Left lung (tissue), 4 donors: ENCODE measurements at regions not wholly inside any gene's neighbourhood (a gene's known extent, or its start where the extent isn't known, plus 50 kb on each side); places are given as distances from the start of the nearest gene placed in this dataset.

Experiments used
- ATAC-seq: fragments of 200-7000 bp; cut with Tn5 transposase; one replicate; pipeline ENCODE4 v1.9.1; 2020; ENCODE audit warnings: moderate library complexity
- DNase-seq, 4 donors: peaks; one replicate each; pipeline ENCODE4 v3.0.0-alpha.2; 2013 to 2020
- H3K27ac ChIP-seq, 2 donors: fragments of 200-600 bp; sonication (generic) in 1 of 2; one replicate each; pipeline versions ENCODE4 v1.5.0 to v1.8.0; 2020 to 2021
- H3K27me3 ChIP-seq, 2 donors: fragments of 200-600 bp; sonication (generic) in 1 of 2; one replicate each; pipeline versions ENCODE4 v1.5.0 to v1.8.0; 2020 to 2021
- H3K36me3 ChIP-seq, 2 donors: fragments of 200-600 bp; sonication (generic) in 1 of 2; one replicate each; pipeline versions ENCODE4 v1.5.0 to v1.8.0; 2020 to 2021
- H3K4me1 ChIP-seq, 2 donors: fragments of 200-600 bp; one replicate each; pipeline ENCODE4 v1.8.0; 2021
- H3K4me3 ChIP-seq, 2 donors: fragments of 200-600 bp; sonication (generic) in 1 of 2; one replicate each; pipeline versions ENCODE4 v1.5.0 to v1.8.0; 2020 to 2021; ENCODE audit warnings: mild to moderate bottlenecking in 1 of 2
- H3K9me3 ChIP-seq, 2 donors: fragments of 200-600 bp; sonication (generic) in 1 of 2; one replicate each; pipeline versions ENCODE4 v1.5.0 to v1.8.0; 2020 to 2021
- intact Hi-C, 2 donors: fragments of 100-400 bp; cut with DNase I; formaldehyde crosslinking; loops; one replicate each; pipeline versions ENCODE4 v1.11.2 to v1.14.2; 2022
- TF ChIP-seq, protein P1 (sequence below), 2 donors: fragments of 200-600 bp; sonication (generic) in 1 of 2; IDR thresholded peaks; one replicate each; pipeline versions ENCODE4 v1.5.0 to v1.8.0; 2021; ENCODE audit warnings: antibody characterized with exemption in 2 of 2
- donor health status: DM: no; HTN: yes; CAD: no.
- donor health status: DM: no; HTN: no; CAD: no.

GRCh38 chr13:81781471-81781870 lies 1440.5 kb upstream of the SPRY2 start:
- DNase-seq, result no peak
- no peak for ATAC-seq
- H3K4me1 ChIP-seq, result no peaks in the 10 kb centered on the region
- no peak overlapping the region for H3K4me3 ChIP-seq
- no peak overlapping the region for H3K27ac ChIP-seq
- no peaks in the 10 kb centered on the region for H3K9me3 ChIP-seq
- intact Hi-C loops, result no loop called here
- H3K36me3 ChIP-seq, result no peaks in the 10 kb centered on the region
- no peaks in the 10 kb centered on the region for H3K27me3 ChIP-seq
- TF ChIP-seq, protein P1, sequence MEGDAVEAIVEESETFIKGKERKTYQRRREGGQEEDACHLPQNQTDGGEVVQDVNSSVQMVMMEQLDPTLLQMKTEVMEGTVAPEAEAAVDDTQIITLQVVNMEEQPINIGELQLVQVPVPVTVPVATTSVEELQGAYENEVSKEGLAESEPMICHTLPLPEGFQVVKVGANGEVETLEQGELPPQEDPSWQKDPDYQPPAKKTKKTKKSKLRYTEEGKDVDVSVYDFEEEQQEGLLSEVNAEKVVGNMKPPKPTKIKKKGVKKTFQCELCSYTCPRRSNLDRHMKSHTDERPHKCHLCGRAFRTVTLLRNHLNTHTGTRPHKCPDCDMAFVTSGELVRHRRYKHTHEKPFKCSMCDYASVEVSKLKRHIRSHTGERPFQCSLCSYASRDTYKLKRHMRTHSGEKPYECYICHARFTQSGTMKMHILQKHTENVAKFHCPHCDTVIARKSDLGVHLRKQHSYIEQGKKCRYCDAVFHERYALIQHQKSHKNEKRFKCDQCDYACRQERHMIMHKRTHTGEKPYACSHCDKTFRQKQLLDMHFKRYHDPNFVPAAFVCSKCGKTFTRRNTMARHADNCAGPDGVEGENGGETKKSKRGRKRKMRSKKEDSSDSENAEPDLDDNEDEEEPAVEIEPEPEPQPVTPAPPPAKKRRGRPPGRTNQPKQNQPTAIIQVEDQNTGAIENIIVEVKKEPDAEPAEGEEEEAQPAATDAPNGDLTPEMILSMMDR (IDR thresholded peaks at IDR 0.05), result no peak

DNA sequence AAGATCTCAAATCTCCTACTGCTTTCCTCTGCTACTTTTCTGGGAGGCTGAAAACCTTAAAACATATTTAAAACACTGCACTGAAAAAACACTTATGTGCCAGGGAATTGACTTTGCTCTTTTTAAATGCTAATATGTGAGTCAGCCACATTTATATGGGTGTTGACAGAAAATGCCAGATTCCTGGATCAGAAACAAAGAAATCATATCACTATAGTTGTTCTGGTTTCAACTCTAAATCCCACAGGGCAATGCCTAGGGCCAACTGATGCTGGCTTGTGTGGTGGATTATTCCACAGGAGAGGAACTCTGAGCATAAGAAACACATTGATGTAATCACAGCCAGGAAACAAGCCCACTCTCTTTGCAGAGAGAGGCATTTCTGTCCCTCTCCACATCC lies 1439.0 kb upstream of the SPRY2 start:
- TF ChIP-seq, protein P1 (IDR thresholded peaks at IDR 0.05), result no peak
- Histone ChIP-seq H3K9me3 (no peaks in the 10 kb centered on the region), H3K27me3 (no peaks in the 10 kb centered on the region), H3K27ac (no peak overlapping the region), H3K4me1 (no peaks in the 10 kb centered on the region), H3K4me3 (no peak overlapping the region), H3K36me3 (no peaks in the 10 kb centered on the region)
- no peak for ATAC-seq
- no peak for DNase-seq
- intact Hi-C loops, result no loop called here

DNA sequence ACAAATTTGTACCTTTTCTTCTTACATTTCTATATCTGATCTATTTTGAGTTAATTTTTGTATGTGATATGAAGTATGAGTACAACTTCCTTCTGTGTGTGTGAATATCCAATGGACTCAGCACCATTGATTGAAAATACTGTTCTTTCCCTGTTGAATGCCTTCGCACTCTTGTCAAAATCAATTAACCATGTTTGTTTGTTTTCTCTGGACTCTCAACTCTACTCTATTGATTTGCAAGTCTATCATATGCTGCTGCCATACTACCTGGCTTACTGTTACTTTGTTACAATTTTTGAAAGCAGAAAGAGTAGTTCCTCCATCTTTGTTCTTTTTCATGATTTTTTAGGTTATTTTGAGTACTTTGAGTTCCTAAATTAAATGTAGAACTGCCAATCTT lies 1437.4 kb upstream of the SPRY2 start:
- intact Hi-C loops, result no loop called here
- no peaks in the 10 kb centered on the region for H3K9me3 ChIP-seq
- no peaks in the 10 kb centered on the region for H3K27me3 ChIP-seq
- DNase-seq, result no peak
- TF ChIP-seq, protein P1 (IDR thresholded peaks at IDR 0.05), result no peak
- no peak overlapping the region for H3K4me3 ChIP-seq
- no peak for ATAC-seq
- no peaks in the 10 kb centered on the region for H3K4me1 ChIP-seq
- no peaks in the 10 kb centered on the region for H3K36me3 ChIP-seq
- no peak overlapping the region for H3K27ac ChIP-seq

GRCh38 chr13:81773263-81773662 lies 1432.3 kb upstream of the SPRY2 start:
- no peak for DNase-seq
- TF ChIP-seq, protein P1 (IDR thresholded peaks at IDR 0.05), result no peak
- intact Hi-C loops, result no loop called here
- no peaks in the 10 kb centered on the region for H3K36me3 ChIP-seq
- no peak for ATAC-seq
- H3K9me3 ChIP-seq, result no peaks in the 10 kb centered on the region
- H3K27ac ChIP-seq, result no peak overlapping the region
- H3K27me3 ChIP-seq, result no peaks in the 10 kb centered on the region
- H3K4me3 ChIP-seq, result no peak overlapping the region
- H3K4me1 ChIP-seq, result no peaks in the 10 kb centered on the region

GRCh38 chr13:81771951-81772350 lies 1431.0 kb upstream of the SPRY2 start:
- H3K9me3 ChIP-seq, result no peaks in the 10 kb centered on the region
- ATAC-seq (no peak), DNase-seq (no peak)
- intact Hi-C loops, result no loop called here
- no peaks in the 10 kb centered on the region for H3K4me1 ChIP-seq
- no peak overlapping the region for H3K4me3 ChIP-seq
- H3K27ac ChIP-seq, result no peak overlapping the region
- no peaks in the 10 kb centered on the region for H3K27me3 ChIP-seq
- TF ChIP-seq, protein P1 (IDR thresholded peaks at IDR 0.05), result no peak
- H3K36me3 ChIP-seq, result no peaks in the 10 kb centered on the region
